Amniotic epithelial cell (primary cell): ENCODE measurements at regions not wholly inside any gene's neighbourhood (a gene's known extent, or its start where the extent isn't known, plus 50 kb on each side); places are given as distances from the start of the nearest gene placed in this dataset.

Source experiments
- DNase-seq: peaks from one replicate; pipeline ENCODE4 v3.0.0-alpha.2; 2010; ENCODE audit warnings: low read depth

- DNase-seq: no peak
Measured at GRCh38 chr18:25445430-25445829, 93.5 kb upstream of the ZNF521 start.

GRCh38 chr18:25443776-25444175, 91.8 kb upstream of the ZNF521 start:
- DNase-seq: no peak

- no peak for DNase-seq
Measured at GRCh38 chr18:25435149-25435782, 83.3 kb upstream of the ZNF521 start.

GRCh38 chr18:25434745-25435144, 82.8 kb upstream of the ZNF521 start:
- peak; percentile 28 for DNase-seq

- DNase-seq: no peak
Measured at GRCh38 chr18:25433590-25433989, 81.6 kb upstream of the ZNF521 start.

GRCh38 chr18:25425024-25425423, 73.1 kb upstream of the ZNF521 start:
- DNase-seq: peak; percentile 24

- DNase-seq: no peak
Measured at GRCh38 chr18:25423760-25424159, 71.8 kb upstream of the ZNF521 start.

GRCh38 chr18:25423267-25423666, 71.3 kb upstream of the ZNF521 start:
- no peak for DNase-seq

GRCh38 chr18:25422230-25422629, 70.3 kb upstream of the ZNF521 start:
- peak; percentile 51 for DNase-seq

- peak; percentile 15 for DNase-seq
Measured at GRCh38 chr18:25420077-25420825, 68.3 kb upstream of the ZNF521 start.

GRCh38 chr18:25416374-25416773, 64.4 kb upstream of the ZNF521 start:
- DNase-seq: no peak

GRCh38 chr18:25409971-25410370, 58.0 kb upstream of the ZNF521 start:
- no peak for DNase-seq

GRCh38 chr18:25408293-25408692, 56.3 kb upstream of the ZNF521 start:
- DNase-seq: no peak
